ENCODE measurements at regions not wholly inside any gene's neighbourhood (a gene's known extent, or its start where the extent isn't known, plus 50 kb on each side); places are given as distances from the start of the nearest gene placed in this dataset.
"Not testable (repeated sequence)": the region's sequence is repeated elsewhere in the genome, so short reads cannot be mapped to it uniquely, and the experiment has no call there.

DNA sequence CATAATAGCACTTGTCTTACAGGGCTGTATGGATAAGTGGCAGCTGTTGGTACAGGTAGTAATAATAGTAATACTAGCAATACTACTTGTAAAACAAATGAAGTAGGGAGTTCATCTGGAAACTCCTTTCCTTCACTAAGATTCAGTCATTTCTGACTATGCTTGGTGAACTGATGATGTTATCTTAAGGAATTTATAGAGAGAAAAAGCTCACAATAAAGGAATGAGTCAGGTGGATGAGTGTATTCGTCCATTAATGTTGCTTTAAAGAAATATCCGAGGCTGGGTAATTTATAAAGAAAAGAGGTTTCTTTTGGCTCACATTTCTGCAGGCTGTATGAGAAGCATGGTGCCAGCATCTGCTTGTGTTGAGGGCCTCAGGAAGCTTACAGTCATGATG is 477.3 kb downstream of the KLF12 start:
- no peaks in the 10 kb centered on the region for H3K27me3 Mint-ChIP-seq (ENCODE audit: insufficient read depth)
- no peak for DNase-seq (ENCODE audit: low spot score)
- no peak overlapping the region for H3K4me3 Mint-ChIP-seq
- intact Hi-C loops (cut with micrococcal nuclease), result no loop called here
- no peaks in the 10 kb centered on the region for H3K36me3 Mint-ChIP-seq (ENCODE audit: low read depth)
- no peak overlapping the region for H3K27ac Mint-ChIP-seq
- peaks cover 7% of the 10 kb centered on the region for H3K9me3 Mint-ChIP-seq
- H3K4me1 Mint-ChIP-seq (ENCODE audit: low read depth), result no peaks in the 10 kb centered on the region

DNA sequence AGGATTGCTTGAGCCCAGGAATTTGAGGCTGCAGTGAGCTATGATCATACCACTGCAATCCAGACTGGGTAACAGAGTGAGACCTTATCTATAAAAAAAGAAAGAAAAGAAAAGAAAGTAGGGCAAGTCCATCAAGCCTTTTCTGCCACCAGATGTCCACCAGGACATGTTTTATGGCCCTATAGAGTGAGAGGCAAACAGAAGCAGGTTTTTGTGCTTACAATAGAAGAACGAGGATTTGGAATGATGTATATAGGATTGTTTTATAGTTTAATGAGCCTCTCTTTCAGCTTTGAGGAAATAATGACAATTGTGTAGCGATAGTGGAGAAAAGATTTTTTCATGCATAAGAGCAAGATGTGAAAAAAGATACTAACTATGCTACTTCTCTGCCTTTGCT is 480.5 kb downstream of the KLF12 start:
- H3K27me3 Mint-ChIP-seq (ENCODE audit: insufficient read depth), result peaks cover 3% of the 10 kb centered on the region
- H3K27ac Mint-ChIP-seq, result no peak overlapping the region
- no peak for DNase-seq (ENCODE audit: low spot score)
- intact Hi-C loops (cut with micrococcal nuclease), result no loop called here
- H3K4me1 Mint-ChIP-seq (ENCODE audit: low read depth), result no peaks in the 10 kb centered on the region
- H3K4me3 Mint-ChIP-seq, result no peak overlapping the region
- H3K9me3 Mint-ChIP-seq, result peaks cover 4% of the 10 kb centered on the region
- no peaks in the 10 kb centered on the region for H3K36me3 Mint-ChIP-seq (ENCODE audit: low read depth)

DNA sequence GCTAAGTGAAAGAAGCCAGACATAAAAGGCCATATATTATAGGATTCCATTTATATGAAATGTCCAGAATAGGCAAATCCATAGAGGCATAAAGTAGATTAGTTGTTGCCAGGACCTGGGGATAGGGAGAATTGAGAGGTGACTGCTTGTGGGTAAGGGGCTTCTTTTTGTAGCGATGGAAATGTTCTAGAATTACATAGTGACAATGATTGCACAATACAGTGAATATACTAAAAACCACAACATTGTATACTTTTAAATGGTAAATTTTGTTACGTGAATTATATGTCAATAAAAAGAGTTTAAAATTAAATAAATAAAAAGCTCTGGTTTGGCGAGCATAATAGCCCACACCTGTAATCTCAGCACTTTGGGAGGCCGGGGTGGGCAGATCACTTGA is 486.8 kb downstream of the KLF12 start:
- no peak for DNase-seq (ENCODE audit: low spot score)
- Mint-ChIP-seq H3K36me3 (ENCODE audit: low read depth) (no peaks in the 10 kb centered on the region), H3K4me3 (no peak overlapping the region), H3K27ac (no peak overlapping the region), H3K4me1 (ENCODE audit: low read depth) (no peaks in the 10 kb centered on the region), H3K27me3 (ENCODE audit: insufficient read depth) (peaks cover 3% of the 10 kb centered on the region), H3K9me3 (peaks cover 18% of the 10 kb centered on the region)
- intact Hi-C loops (cut with micrococcal nuclease), result no loop called here

DNA sequence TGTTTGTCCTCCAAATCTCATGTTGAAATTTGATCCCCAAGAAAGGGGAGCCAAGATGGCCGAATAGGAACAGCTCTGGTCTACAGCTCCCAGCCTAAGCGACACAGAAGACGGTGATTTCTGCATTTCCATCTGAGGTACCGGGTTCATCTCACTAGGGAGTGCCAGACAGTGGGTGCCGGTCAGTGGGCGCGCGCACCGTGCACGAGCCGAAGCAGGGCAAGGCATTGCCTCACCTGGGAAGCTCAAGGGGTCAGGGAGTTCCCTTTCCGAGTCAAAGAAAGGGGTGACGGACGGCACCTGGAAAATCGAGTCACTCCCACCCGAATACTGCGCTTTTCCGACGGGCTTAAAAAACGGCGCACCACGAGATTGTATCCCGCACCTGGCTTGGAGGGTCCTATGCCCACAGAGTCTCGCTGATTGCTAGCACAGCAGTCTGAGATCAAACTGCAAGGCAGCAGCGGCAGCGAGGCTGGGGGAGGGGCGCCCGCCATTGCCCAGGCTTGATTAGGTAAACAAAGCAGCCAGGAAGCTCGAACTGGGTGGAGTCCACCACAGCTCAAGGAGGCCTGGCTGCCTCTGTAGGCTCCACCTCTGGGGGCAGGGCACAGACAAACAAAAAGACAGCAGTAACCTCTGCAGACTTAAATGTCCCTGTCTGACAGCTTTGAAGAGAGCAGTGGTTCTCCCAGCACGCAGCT is 493.6 kb downstream of the KLF12 start:
- H3K36me3 Mint-ChIP-seq (ENCODE audit: low read depth); H3K4me1 Mint-ChIP-seq (ENCODE audit: low read depth); intact Hi-C loops (cut with micrococcal nuclease); DNase-seq (ENCODE audit: low spot score); H3K27me3 Mint-ChIP-seq (ENCODE audit: insufficient read depth); H3K4me3 Mint-ChIP-seq; H3K27ac Mint-ChIP-seq: not testable (repeated sequence)
- H3K9me3 Mint-ChIP-seq, result peaks cover 14% of the 10 kb centered on the region

DNA sequence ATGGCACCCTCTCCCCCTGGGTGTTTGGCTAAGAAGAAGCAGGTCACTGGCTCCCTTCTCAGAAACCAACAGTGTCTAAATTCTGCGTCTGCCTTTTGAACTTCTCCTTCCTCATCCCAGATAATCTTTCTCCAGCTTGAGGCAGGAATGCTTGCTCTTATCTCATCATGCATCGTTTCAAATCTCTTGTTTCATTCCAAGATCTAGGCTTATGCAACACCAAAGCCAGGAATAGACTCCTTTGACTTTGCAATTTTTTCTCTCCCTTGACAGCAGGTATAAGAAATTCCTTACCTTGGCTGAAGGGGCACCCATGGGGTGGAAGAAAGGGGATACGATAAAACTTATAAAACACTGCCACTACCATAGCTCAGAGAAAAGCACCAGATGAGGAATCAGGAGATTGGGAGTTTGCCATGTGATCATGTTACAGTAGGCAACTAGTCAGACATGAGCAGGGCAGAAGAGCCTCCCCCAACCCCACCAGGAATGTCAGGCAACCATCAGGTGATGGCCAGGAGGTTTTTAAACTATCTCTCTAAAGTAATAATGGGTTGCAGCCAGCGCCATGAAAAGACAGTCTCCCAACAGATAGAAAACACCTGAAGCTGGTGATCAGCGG is 498.9 kb downstream of the KLF12 start:
- Mint-ChIP-seq H3K4me1 (ENCODE audit: low read depth) (peaks cover 12% of the 10 kb centered on the region), H3K9me3 (peaks cover 12% of the 10 kb centered on the region), H3K36me3 (ENCODE audit: low read depth) (no peaks in the 10 kb centered on the region), H3K27ac (no peak overlapping the region), H3K27me3 (ENCODE audit: insufficient read depth) (peaks cover 2% of the 10 kb centered on the region), H3K4me3 (no peak overlapping the region)
- intact Hi-C loops (cut with micrococcal nuclease), result no loop called here
- DNase-seq (ENCODE audit: low spot score), result no peak

DNA sequence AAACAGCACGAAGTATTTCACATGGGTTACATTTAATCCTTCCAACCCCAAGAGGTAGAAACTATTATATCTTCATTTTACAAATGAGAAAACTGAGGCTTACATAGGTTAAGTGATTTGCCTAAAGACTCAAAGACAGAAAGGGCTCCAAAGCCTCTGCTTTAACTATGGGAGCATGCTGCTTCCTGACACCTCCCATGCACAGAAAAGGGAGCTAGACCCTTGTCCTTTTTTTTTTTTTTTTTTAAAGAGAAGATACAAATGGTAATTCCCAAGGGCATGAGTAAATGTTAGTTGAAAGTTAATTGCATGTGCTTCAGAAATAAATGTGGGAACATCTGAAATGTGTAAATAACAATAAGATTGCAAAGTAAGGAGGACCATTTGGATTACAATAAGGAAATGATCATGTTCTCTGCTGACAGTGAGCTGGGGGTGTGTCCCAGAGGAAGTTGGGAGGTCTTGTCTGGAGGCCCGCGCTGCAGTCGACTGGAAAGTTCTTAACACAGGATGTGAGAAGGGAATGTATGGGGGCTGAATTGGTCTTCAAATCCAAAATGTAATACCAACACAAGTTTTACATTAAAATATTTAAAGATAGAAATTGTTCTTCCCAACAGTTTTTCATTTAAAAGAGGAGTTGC is 500.3 kb downstream of the KLF12 start:
- H3K36me3 Mint-ChIP-seq (ENCODE audit: low read depth), result no peaks in the 10 kb centered on the region
- H3K9me3 Mint-ChIP-seq, result peaks cover 9% of the 10 kb centered on the region
- peaks cover 2% of the 10 kb centered on the region for H3K27me3 Mint-ChIP-seq (ENCODE audit: insufficient read depth)
- DNase-seq (ENCODE audit: low spot score), result no peak
- intact Hi-C loops (cut with micrococcal nuclease), result no loop called here
- H3K27ac Mint-ChIP-seq, result no peak overlapping the region
- H3K4me3 Mint-ChIP-seq, result no peak overlapping the region
- peaks cover 12% of the 10 kb centered on the region for H3K4me1 Mint-ChIP-seq (ENCODE audit: low read depth)

DNA sequence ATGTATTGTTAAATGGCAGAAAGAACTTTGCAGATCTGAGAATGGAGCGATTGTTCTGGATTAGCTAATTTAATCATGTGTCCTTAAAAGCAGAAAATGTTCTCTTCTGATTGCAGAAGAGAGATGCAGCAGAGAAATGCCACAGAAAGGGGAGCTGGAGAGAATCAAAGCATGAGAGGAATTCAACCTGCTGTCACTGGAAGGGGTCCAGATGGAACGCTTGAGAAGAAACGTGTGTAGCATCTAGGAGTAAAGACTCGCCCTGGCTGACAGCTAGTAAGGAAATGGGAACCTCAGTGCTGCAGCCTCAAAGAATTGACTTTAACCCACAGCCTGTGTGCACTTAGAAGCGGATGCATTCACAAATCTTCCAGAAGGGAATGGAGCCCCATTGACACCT is 502.8 kb downstream of the KLF12 start:
- no peak for DNase-seq (ENCODE audit: low spot score)
- H3K27me3 Mint-ChIP-seq (ENCODE audit: insufficient read depth), result peaks cover 2% of the 10 kb centered on the region
- no peak overlapping the region for H3K27ac Mint-ChIP-seq
- H3K4me3 Mint-ChIP-seq, result no peak overlapping the region
- intact Hi-C loops (cut with micrococcal nuclease), result no loop called here
- peaks cover 12% of the 10 kb centered on the region for H3K4me1 Mint-ChIP-seq (ENCODE audit: low read depth)
- H3K9me3 Mint-ChIP-seq, result peaks cover 10% of the 10 kb centered on the region
- peaks cover 2% of the 10 kb centered on the region for H3K36me3 Mint-ChIP-seq (ENCODE audit: low read depth)

DNA sequence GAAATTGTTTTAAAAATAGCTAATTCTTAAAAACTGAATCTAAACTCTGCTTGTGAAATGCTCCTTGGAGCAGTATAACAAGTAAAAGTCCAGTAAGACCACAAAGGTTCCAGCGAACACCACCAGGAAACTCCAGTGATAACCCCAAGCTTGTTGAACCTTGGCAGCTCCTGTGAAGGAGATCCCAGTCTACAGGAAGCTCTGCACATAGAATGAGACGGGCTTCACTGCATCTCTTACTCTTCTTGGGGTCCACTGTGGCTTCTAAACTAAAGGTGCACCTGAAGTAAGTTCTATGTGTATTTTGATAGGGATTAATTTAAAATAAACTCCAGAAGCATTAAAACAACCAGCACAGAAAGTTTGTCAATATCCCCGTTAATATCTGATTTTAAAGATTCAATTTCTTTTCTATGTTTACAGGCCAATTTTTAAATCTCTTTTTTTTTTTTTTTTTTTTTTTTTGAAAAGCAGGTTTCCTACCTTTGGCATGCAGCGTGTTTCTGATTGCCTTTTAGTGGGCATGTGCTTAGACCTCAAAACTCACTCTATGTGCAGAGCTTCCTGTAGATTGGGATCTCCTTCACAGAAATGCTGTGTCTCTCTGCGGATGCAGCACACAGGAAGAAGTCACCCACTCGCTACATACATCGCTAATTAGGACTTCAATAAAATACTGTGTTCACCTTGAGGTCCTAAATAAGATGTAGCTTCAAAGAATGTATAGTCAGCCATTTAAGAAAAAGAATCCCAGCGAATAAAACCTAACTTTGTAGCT is 508.5 kb downstream of the KLF12 start:
- peak; percentile 28 for DNase-seq (ENCODE audit: low spot score)
- no peaks in the 10 kb centered on the region for H3K27me3 Mint-ChIP-seq (ENCODE audit: insufficient read depth)
- H3K27ac Mint-ChIP-seq, result no peak overlapping the region
- intact Hi-C loops (cut with micrococcal nuclease), result loop anchor here (2.0 kb wide), 1 partner anchor 29 kb away; no protein-coding TSS in a partner anchor
- H3K4me3 Mint-ChIP-seq, result peak overlapping the region; percentile 10
- peaks cover 53% of the 10 kb centered on the region for H3K4me1 Mint-ChIP-seq (ENCODE audit: low read depth)
- peaks cover 4% of the 10 kb centered on the region for H3K9me3 Mint-ChIP-seq
- H3K36me3 Mint-ChIP-seq (ENCODE audit: low read depth), result peaks cover 2% of the 10 kb centered on the region

DNA sequence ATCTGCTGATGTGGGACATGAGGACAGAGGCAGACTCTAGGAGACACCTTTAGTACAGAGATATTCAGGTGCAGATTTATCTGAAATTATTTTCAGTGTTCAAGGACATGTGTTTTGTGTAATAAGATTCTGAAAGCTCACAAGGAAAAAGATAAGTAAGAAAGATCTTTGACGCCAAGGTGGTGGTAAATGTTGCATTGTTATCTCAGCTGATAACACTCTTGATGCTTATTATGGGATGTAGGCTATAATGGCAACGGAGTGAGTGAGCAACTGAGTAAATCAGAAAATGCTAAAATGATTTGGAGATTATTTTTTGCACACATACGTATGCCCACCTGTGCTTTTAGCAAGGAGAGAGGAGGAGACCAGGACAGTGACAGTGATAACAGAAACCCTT is 510.9 kb downstream of the KLF12 start:
- intact Hi-C loops (cut with micrococcal nuclease), result no loop called here

DNA sequence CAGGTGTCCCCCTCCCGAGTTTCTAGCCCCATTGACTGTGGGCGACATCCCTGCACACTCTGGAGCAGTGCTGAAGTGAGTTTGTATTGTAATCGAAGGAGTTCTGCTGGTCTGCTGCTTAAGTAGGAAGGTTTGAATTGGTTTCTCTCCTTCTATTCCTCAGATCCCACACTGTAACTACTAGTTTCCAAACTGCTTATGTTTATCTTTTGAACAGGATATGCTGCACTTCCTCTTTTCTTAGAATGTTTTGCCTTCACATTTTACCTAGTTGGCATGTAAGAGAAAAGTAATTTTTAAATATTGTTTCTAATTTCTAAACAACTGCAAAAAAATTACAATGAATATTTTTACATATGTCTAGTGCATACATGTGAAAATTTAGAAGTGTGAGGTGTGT is 511.8 kb downstream of the KLF12 start:
- intact Hi-C loops (cut with micrococcal nuclease), result no loop called here
- H3K4me3 Mint-ChIP-seq, result no peak overlapping the region
- no peaks in the 10 kb centered on the region for H3K36me3 Mint-ChIP-seq (ENCODE audit: low read depth)
- peaks cover 2% of the 10 kb centered on the region for H3K27me3 Mint-ChIP-seq (ENCODE audit: insufficient read depth)
- H3K9me3 Mint-ChIP-seq, result no peaks in the 10 kb centered on the region
- no peak for DNase-seq (ENCODE audit: low spot score)
- peaks cover 53% of the 10 kb centered on the region for H3K4me1 Mint-ChIP-seq (ENCODE audit: low read depth)
- no peak overlapping the region for H3K27ac Mint-ChIP-seq

More for the DNA sequence above, 510.9 kb downstream of the KLF12 start:
- DNase-seq (ENCODE audit: low spot score), result no peak
- Mint-ChIP-seq H3K4me3 (no peak overlapping the region), H3K36me3 (ENCODE audit: low read depth) (no peaks in the 10 kb centered on the region), H3K9me3 (peaks cover 4% of the 10 kb centered on the region), H3K4me1 (ENCODE audit: low read depth) (peaks cover 53% of the 10 kb centered on the region), H3K27ac (no peak overlapping the region), H3K27me3 (ENCODE audit: insufficient read depth) (no peaks in the 10 kb centered on the region)

DNA sequence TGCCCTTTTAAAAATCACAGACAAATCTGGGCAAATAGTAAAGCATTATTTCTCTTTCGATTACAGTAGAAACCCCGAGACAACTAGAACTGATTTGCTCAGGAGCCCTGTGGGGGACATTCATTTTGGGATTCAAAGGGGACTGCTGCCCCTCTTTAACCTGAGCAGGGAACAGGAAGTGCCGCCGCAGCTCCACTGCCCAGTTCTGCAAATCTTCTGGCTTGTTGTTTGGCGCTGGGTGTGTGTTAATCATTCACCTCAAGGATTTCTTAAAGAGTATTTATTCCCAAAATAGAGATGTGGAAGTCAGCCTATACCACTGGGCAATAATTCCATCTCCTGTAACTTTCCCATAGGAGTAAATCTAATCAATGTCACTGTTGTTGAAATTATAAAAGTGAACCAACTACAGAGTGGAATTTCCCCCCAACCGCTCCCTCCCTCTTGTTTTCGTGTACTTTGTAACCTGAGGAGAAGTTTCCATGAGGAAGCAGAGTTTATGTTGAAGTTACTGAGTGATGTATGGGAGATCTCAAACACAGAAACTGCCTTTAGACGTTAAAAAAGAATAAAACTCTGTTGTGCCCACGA is 515.8 kb downstream of the KLF12 start:
- no peak overlapping the region for H3K4me3 Mint-ChIP-seq
- peaks cover 25% of the 10 kb centered on the region for H3K4me1 Mint-ChIP-seq (ENCODE audit: low read depth)
- no peaks in the 10 kb centered on the region for H3K9me3 Mint-ChIP-seq
- no peak for DNase-seq (ENCODE audit: low spot score)
- H3K27me3 Mint-ChIP-seq (ENCODE audit: insufficient read depth), result peaks cover 7% of the 10 kb centered on the region
- no peak overlapping the region for H3K27ac Mint-ChIP-seq
- H3K36me3 Mint-ChIP-seq (ENCODE audit: low read depth), result no peaks in the 10 kb centered on the region
- intact Hi-C loops (cut with micrococcal nuclease), result no loop called here

DNA sequence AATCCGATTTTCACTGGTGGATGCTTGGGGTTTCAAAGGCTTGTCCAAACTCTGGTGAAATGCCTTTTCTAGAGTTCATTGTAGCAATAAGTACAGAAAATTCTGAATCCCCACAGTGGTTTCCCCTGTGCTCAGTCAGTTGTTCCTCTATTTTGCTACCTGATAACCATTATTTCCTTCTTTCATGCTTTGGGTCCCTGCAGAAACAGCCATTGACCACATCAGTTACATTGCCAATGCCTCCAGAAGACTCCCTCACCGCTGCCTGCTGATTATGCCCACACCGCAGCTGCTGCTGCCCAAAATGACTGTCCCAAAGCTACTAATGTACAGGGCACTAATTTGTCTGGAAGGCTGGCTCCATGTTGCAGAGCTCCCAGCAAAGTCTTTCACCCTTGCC is 517.3 kb downstream of the KLF12 start:
- Mint-ChIP-seq H3K9me3 (no peaks in the 10 kb centered on the region), H3K4me1 (ENCODE audit: low read depth) (peaks cover 10% of the 10 kb centered on the region), H3K36me3 (ENCODE audit: low read depth) (no peaks in the 10 kb centered on the region), H3K27ac (no peak overlapping the region), H3K4me3 (no peak overlapping the region), H3K27me3 (ENCODE audit: insufficient read depth) (peaks cover 7% of the 10 kb centered on the region)
- DNase-seq (ENCODE audit: low spot score), result no peak
- intact Hi-C loops (cut with micrococcal nuclease), result no loop called here
